ENCODE measurements at regions not wholly inside any gene's neighbourhood (a gene's known extent, or its start where the extent isn't known, plus 50 kb on each side); places are given as distances from the start of the nearest gene placed in this dataset.

DNA sequence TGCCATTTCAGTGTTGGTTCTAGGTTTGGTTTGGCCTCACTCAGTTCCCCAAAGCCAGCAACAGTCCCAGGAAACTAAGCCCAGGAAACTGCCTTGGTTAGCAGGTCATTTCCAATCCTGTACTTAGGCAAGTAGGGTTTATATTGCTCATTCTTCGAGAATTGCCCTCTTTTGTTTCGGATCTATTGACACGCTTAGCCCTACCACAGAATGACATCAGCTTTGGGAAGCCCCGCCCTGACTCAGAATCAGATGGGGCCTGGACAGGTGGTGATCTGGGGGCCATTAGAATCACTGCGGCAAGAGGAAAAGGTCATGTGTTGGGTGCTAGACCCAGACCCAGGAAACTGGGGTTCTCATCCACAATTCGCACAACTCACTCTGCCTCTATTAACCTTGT, 578.2 kb downstream of the QKI start:
- no peak overlapping the region for H2BK120ac ChIP-seq (ENCODE audit: low read depth, low read length)
- ATAC-seq (ENCODE audit: low read depth) (no peak), DNase-seq (no peak)
- H2AFZ ChIP-seq (replicated peaks; ENCODE audit: low read length, poor library complexity) = no peak overlapping the region
- no peak overlapping the region for H3K4me2 ChIP-seq (ENCODE audit: low read depth, low read length)
- BruUV-seq (replicated peaks) = no TSS peak
- intact Hi-C loops (cut with micrococcal nuclease) = no loop called here
- H4K20me1 ChIP-seq (ENCODE audit: insufficient read depth, low read length) = no peaks in the 10 kb centered on the region
- in situ Hi-C loops (cut with MboI; ENCODE audit: low sequenced_read_pairs) = no loop called here
- H2BK15ac ChIP-seq (ENCODE audit: low read depth, low read length) = no peak overlapping the region
- H3K56ac ChIP-seq (ENCODE audit: extremely low read depth, insufficient read depth, low read length) = no peak overlapping the region
- peaks cover 6% of the 10 kb centered on the region for H3K9me3 ChIP-seq (ENCODE audit: control insufficient read depth, insufficient read depth, low read length)
- H2AK9ac ChIP-seq (replicated peaks; ENCODE audit: low read depth, low read length, poor library complexity) = no peak overlapping the region
- H3K4me1 ChIP-seq (ENCODE audit: control insufficient read depth, insufficient read depth, low read length) = no peaks in the 10 kb centered on the region
- no peak overlapping the region for H2BK5ac ChIP-seq (ENCODE audit: low read depth, low read length, poor library complexity, severe bottlenecking)
- ChIA-PET CTCF (no interaction called here), POLR2A (ENCODE audit: unreplicated experiment) (no interaction called here)
- H3K79me1 ChIP-seq (ENCODE audit: low read depth in 1 of 2, low read length in 2 of 2) = no peaks in the 10 kb centered on the region
- no peak overlapping the region for H3K18ac ChIP-seq (ENCODE audit: low read depth, low read length)
- no peak overlapping the region for H3K27ac ChIP-seq (ENCODE audit: insufficient read depth, low read length)
- no peak overlapping the region for H2AK5ac ChIP-seq (ENCODE audit: low read depth, low read length)
- no peak overlapping the region for H3K23ac ChIP-seq (ENCODE audit: low read depth, low read length)
- dilution Hi-C loops (cut with HindIII; ENCODE audit: low sequenced_read_pairs, unreplicated experiment) = no loop called here
- H4K5ac ChIP-seq (ENCODE audit: low read depth, low read length) = no peak overlapping the region
- TF ChIP-seq FOS (IDR thresholded peaks at IDR 0.05; ENCODE audit: low read depth, low read length) (no peak), MXI1 (IDR thresholded peaks at IDR 0.05; ENCODE audit: borderline replicate concordance, low read depth, low read length) (no peak), SMC3 (IDR thresholded peaks at IDR 0.05; ENCODE audit: low read depth, low read length) (no peak), MAZ (IDR thresholded peaks at IDR 0.05; ENCODE audit: borderline replicate concordance, low read depth, low read length) (no peak), RCOR1 (IDR thresholded peaks at IDR 0.05; ENCODE audit: insufficient replicate concordance, low read length) (no peak), POLR2A (IDR thresholded peaks at IDR 0.05; ENCODE audit: low read depth, low read length) (no peak), CHD1 (IDR thresholded peaks at IDR 0.05; ENCODE audit: low read depth, low read length) (no peak), MAFK (IDR thresholded peaks at IDR 0.05; ENCODE audit: low read depth, low read length) (no peak), RAD21 (IDR thresholded peaks at IDR 0.05; ENCODE audit: low read length) (no peak)
- TF ChIP-seq, protein P1, sequence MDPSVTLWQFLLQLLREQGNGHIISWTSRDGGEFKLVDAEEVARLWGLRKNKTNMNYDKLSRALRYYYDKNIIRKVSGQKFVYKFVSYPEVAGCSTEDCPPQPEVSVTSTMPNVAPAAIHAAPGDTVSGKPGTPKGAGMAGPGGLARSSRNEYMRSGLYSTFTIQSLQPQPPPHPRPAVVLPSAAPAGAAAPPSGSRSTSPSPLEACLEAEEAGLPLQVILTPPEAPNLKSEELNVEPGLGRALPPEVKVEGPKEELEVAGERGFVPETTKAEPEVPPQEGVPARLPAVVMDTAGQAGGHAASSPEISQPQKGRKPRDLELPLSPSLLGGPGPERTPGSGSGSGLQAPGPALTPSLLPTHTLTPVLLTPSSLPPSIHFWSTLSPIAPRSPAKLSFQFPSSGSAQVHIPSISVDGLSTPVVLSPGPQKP (IDR thresholded peaks at IDR 0.05; ENCODE audit: borderline replicate concordance, low read depth, low read length) = no peak
- TF ChIP-seq, protein P2, sequence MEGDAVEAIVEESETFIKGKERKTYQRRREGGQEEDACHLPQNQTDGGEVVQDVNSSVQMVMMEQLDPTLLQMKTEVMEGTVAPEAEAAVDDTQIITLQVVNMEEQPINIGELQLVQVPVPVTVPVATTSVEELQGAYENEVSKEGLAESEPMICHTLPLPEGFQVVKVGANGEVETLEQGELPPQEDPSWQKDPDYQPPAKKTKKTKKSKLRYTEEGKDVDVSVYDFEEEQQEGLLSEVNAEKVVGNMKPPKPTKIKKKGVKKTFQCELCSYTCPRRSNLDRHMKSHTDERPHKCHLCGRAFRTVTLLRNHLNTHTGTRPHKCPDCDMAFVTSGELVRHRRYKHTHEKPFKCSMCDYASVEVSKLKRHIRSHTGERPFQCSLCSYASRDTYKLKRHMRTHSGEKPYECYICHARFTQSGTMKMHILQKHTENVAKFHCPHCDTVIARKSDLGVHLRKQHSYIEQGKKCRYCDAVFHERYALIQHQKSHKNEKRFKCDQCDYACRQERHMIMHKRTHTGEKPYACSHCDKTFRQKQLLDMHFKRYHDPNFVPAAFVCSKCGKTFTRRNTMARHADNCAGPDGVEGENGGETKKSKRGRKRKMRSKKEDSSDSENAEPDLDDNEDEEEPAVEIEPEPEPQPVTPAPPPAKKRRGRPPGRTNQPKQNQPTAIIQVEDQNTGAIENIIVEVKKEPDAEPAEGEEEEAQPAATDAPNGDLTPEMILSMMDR (conservative IDR thresholded peaks at IDR 0.05; ENCODE audit: low read depth, low read length) = no peak
- no peak overlapping the region for H3K4ac ChIP-seq (ENCODE audit: low read depth, low read length)
- H3K9me1 ChIP-seq (ENCODE audit: insufficient read depth, low read length) = no peaks in the 10 kb centered on the region
- no peak overlapping the region for H3K14ac ChIP-seq (replicated peaks; ENCODE audit: low read depth, low read length)
- no peaks in the 10 kb centered on the region for H3K27me3 ChIP-seq (ENCODE audit: control insufficient read depth, insufficient read depth, low read length)
- H2BK20ac ChIP-seq (ENCODE audit: low read depth, low read length) = no peak overlapping the region
- H3K4me3 ChIP-seq (ENCODE audit: insufficient read depth, low read depth, low read length) = no peak overlapping the region
- H3K9ac ChIP-seq (ENCODE audit: low read depth, low read length) = no peak overlapping the region
- H4K91ac ChIP-seq (ENCODE audit: insufficient read depth, low read depth, low read length) = no peak overlapping the region
- H4K8ac ChIP-seq (ENCODE audit: low read depth in 2 of 2, low read length in 2 of 2) = no peak overlapping the region
- no peaks in the 10 kb centered on the region for H3K36me3 ChIP-seq (ENCODE audit: control insufficient read depth, insufficient read depth, low read length)
- 80% methylated on average over 1 of the region's 6 CpGs; no CpG with 5 or more reads in 1 of the 2 experiments for WGBS, 2 experiments (ENCODE audit: extremely low coverage in 2 of 2, insufficient read length in 1 of 2)

Measured in IMR-90 (cell line).